ENCODE measurements at regions not wholly inside any gene's neighbourhood (a gene's known extent, or its start where the extent isn't known, plus 50 kb on each side); places are given as distances from the start of the nearest gene placed in this dataset.
"Not testable (repeated sequence)": the region's sequence is repeated elsewhere in the genome, so short reads cannot be mapped to it uniquely, and the experiment has no call there.

GRCh38 chr12:93092649-93092945 lies 163.5 kb upstream of the EEA1 start:
- no peak overlapping the region for H3K27ac ChIP-seq
- no peak for TF ChIP-seq CTCF (IDR thresholded peaks at IDR 0.05)
- no peak for DNase-seq (ENCODE audit: low spot score)
- H3K4me3 ChIP-seq: no peak overlapping the region

- H3K27ac ChIP-seq: no peak overlapping the region
- H3K4me3 ChIP-seq: no peak overlapping the region
- DNase-seq (ENCODE audit: low spot score): no peak
- no peak for TF ChIP-seq CTCF (IDR thresholded peaks at IDR 0.05)
These were observed 164.1 kb upstream of the EEA1 start for GRCh38 chr12:93093243-93093642.

- not testable (repeated sequence) for H3K27ac ChIP-seq; DNase-seq (ENCODE audit: low spot score); H3K4me3 ChIP-seq
These were observed 165.1 kb upstream of the EEA1 start for GRCh38 chr12:93094222-93094621.

GRCh38 chr12:93094988-93095737 lies 166.1 kb upstream of the EEA1 start:
- DNase-seq (ENCODE audit: low spot score): no peak

GRCh38 chr12:93097417-93097816 lies 168.3 kb upstream of the EEA1 start:
- no peak overlapping the region for H3K4me3 ChIP-seq
- no peak overlapping the region for H3K27ac ChIP-seq
- TF ChIP-seq CTCF (IDR thresholded peaks at IDR 0.05): no peak
- DNase-seq (ENCODE audit: low spot score): no peak

More at GRCh38 chr12:93094988-93095737, 166.1 kb upstream of the EEA1 start:
- no peak overlapping the region for H3K27ac ChIP-seq
- no peak overlapping the region for H3K4me3 ChIP-seq
- no peak for TF ChIP-seq CTCF (IDR thresholded peaks at IDR 0.05)

- Histone ChIP-seq H3K4me3 (no peak overlapping the region), H3K27ac (no peak overlapping the region)
- no peak for DNase-seq (ENCODE audit: low spot score)
- peak; percentile 21 for TF ChIP-seq CTCF (IDR thresholded peaks at IDR 0.05)
These were observed 169.0 kb upstream of the EEA1 start for GRCh38 chr12:93098077-93098476.

GRCh38 chr12:93099792-93100191 lies 170.7 kb upstream of the EEA1 start:
- no peak for TF ChIP-seq CTCF (IDR thresholded peaks at IDR 0.05)
- Histone ChIP-seq H3K4me3 (no peak overlapping the region), H3K27ac (no peak overlapping the region)
- no peak for DNase-seq (ENCODE audit: low spot score)
